Activated CD4-positive, alpha-beta T cell treated with anti-CD3 and anti-CD28 coated beads, Interleukin-2, amount 10 ng/mL, durations not matched to agents 7 days and 5 days (primary cell): ENCODE measurements at regions not wholly inside any gene's neighbourhood (a gene's known extent, or its start where the extent isn't known, plus 50 kb on each side); places are given as distances from the start of the nearest gene placed in this dataset.
"Not testable (repeated sequence)": the region's sequence is repeated elsewhere in the genome, so short reads cannot be mapped to it uniquely, and the experiment has no call there.

Experiments used
- CTCF ChIA-PET: fragments of 350-600 bp; sonication (Branson Sonifier 250); formaldehyde crosslinking; loops from one replicate; lab custom pipeline; 2021; ENCODE audit warnings: antibody characterized with exemption; lab: Charles Lee
- POLR2A ChIA-PET: fragments of 350-600 bp; sonication (Branson Sonifier 250); formaldehyde crosslinking; loops from one replicate; lab custom pipeline; 2021; ENCODE audit warnings: antibody characterized with exemption; lab: Charles Lee
- DNase-seq: peaks from one replicate; pipeline ENCODE4 v3.0.0-alpha.2; 2020
- H3K27ac Mint-ChIP-seq: one replicate; pipeline ENCODE4 v1.8.0; 2021; ENCODE audit warnings: mild to moderate bottlenecking, moderate library complexity, mixed read lengths
- H3K27me3 Mint-ChIP-seq: one replicate; pipeline ENCODE4 v1.8.0; 2021; ENCODE audit warnings: mixed read lengths
- H3K36me3 Mint-ChIP-seq: one replicate; pipeline ENCODE4 v1.8.0; 2021; ENCODE audit warnings: low read depth, mixed read lengths
- H3K4me1 Mint-ChIP-seq: one replicate; pipeline ENCODE4 v1.8.0; 2021; ENCODE audit warnings: mixed read lengths
- H3K4me3 Mint-ChIP-seq: one replicate; pipeline ENCODE4 v1.8.0; 2021; ENCODE audit warnings: mild to moderate bottlenecking, moderate library complexity, mixed read lengths
- H3K9me3 Mint-ChIP-seq: one replicate; pipeline ENCODE4 v1.8.0; 2021; ENCODE audit warnings: mixed read lengths

DNA sequence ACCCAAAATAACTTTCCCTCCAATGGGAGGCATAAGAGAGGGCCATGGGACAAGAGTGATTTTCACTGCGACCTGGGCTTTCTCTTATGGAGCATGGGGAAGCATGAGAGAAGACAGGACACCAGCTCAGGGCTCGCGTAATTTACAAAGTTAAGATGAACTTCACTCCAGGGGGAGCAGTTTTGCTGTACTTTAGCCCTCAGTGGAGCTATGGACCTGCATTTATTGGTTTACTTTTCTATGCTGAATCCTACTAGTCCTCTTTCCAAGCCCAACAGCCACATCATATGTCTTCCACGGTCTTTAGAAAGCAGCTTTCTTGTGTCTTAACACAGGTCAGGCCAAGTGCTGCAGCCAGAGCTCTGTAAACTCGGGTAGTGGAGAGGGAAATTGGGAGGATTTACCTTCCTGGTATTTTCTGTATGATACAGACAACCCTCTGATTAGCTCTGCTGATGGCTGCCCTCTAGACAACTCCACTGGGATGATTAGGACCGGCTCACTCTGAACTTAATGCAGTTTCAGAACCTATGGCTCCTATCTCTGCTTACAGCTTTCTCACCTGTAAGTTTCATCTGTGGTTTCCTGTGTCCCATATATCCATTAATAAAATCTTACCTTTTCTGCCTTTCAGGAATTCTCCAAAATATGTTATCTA lies 581.0 kb upstream of the RORB start:
- POLR2A ChIA-PET: no interaction called here
- CTCF ChIA-PET: no interaction called here
- Mint-ChIP-seq H3K27ac (no peak overlapping the region), H3K36me3 (no peaks in the 10 kb centered on the region), H3K27me3 (no peaks in the 10 kb centered on the region), H3K4me1 (no peaks in the 10 kb centered on the region), H3K9me3 (no peaks in the 10 kb centered on the region), H3K4me3 (no peak overlapping the region)
- DNase-seq: no peak

DNA sequence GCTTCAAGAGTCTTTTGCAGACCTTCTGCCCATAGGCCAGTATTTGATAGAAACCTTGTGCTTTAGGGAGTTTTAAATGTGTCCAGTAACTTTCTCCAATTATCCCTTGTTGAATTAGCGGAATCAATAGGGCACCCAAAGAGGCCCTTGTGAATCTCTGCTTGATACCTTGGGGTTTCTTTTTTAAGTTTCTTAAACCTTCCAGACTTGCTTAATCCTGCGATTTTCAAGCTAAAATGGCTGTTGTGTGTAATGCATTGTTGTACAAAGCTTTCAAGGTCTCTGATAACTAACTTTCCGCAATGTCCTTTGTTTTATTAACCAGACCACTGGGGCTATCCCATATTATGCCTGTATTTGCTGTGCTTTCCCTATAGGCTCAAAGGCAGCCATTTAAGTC lies 577.4 kb upstream of the RORB start:
- Mint-ChIP-seq H3K4me3 (no peak overlapping the region), H3K4me1 (no peaks in the 10 kb centered on the region), H3K27ac (no peak overlapping the region), H3K27me3 (no peaks in the 10 kb centered on the region), H3K36me3 (no peaks in the 10 kb centered on the region), H3K9me3 (no peaks in the 10 kb centered on the region)
- POLR2A ChIA-PET: no interaction called here
- no peak for DNase-seq
- CTCF ChIA-PET: no interaction called here

DNA sequence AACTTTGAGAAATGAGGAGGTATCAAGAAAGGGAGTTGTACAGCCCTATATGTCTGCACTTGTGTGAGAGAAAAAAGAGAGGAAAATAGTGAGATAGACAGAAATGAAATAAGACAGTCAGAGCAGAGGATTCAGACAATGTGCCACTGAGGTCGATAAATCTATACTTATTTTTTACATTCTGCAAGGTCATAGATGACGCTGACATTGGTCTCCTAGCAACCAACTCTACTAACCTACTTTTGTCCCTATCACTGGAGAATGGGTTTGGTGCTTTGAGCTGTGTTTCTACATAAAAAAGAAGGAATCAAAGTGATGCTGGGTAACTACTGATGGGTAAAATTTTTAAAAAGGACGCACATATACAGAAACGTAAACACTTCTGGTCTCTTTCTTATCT lies 573.3 kb upstream of the RORB start:
- Mint-ChIP-seq H3K4me3 (no peak overlapping the region), H3K9me3 (no peaks in the 10 kb centered on the region), H3K4me1 (no peaks in the 10 kb centered on the region), H3K27me3 (no peaks in the 10 kb centered on the region), H3K36me3 (no peaks in the 10 kb centered on the region), H3K27ac (no peak overlapping the region)
- no peak for DNase-seq
- CTCF ChIA-PET: no interaction called here
- POLR2A ChIA-PET: no interaction called here

DNA sequence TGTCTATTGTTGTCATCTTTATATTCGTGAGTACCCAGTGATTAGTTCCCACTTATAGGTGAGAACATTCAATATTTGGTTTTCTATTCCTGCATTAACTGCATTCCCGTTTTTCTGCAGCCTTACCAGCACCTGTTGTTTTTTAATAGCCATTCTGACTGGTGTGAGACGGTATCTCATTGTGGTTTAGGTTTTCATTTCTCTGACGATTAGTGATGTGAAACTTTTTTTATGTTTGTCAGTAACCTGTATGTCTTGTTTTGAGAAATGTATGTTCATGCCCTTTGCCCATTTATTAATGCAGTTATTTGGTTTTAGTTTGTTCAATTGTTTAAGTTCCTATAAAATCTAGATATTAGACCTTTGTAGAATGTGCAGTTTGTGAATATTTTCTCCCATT lies 546.0 kb upstream of the RORB start:
- no peaks in the 10 kb centered on the region for H3K4me1 Mint-ChIP-seq
- POLR2A ChIA-PET: no interaction called here
- no peak overlapping the region for H3K4me3 Mint-ChIP-seq
- no peak for DNase-seq
- CTCF ChIA-PET: no interaction called here
- H3K27me3 Mint-ChIP-seq: no peaks in the 10 kb centered on the region
- no peak overlapping the region for H3K27ac Mint-ChIP-seq
- H3K9me3 Mint-ChIP-seq: peaks cover 3% of the 10 kb centered on the region
- no peaks in the 10 kb centered on the region for H3K36me3 Mint-ChIP-seq

DNA sequence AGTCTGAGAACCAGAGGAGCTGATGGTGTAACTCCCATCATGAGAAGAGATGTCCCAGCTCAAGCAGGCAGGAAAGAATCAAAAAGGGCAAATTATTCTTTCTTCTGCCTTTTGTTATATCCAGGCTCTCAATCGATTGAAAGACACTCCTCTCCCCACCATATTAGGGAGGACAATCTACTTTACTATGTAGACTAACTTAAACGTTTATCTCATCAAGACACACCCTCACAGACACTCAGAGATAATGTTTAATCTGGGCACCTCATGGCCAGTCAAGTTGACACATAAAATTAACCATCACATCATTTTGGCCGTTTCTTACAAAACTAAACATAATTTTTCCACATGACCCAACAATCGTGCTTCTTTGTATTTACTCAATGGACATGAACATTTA lies 534.3 kb upstream of the RORB start:
- Mint-ChIP-seq H3K9me3 (peaks cover 2% of the 10 kb centered on the region), H3K36me3 (no peaks in the 10 kb centered on the region), H3K27me3 (no peaks in the 10 kb centered on the region), H3K27ac (no peak overlapping the region), H3K4me1 (no peaks in the 10 kb centered on the region), H3K4me3 (no peak overlapping the region)
- DNase-seq: no peak
- POLR2A ChIA-PET: no interaction called here
- CTCF ChIA-PET: no interaction called here

DNA sequence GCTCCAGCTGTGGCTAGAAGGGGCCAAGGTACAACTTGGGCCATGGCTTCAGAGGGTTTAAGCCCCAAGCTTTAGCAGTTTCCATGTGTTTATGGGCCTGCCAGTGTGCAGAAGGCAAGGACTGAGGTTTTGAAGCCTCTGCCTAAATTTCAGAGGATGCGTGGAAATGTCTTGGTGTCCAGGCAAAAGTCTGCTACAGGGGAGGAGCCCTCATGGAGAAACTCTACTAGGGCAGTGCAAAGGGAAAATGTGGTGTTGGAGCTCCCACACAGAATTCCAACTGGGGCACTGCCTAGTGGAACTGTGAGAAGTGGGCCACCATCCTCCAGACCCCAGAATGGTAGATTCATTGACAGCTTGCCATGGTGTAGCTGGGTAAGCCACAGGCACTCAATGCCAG lies 527.2 kb upstream of the RORB start:
- Mint-ChIP-seq H3K36me3 (no peaks in the 10 kb centered on the region), H3K4me3 (no peak overlapping the region), H3K27me3 (no peaks in the 10 kb centered on the region), H3K27ac (no peak overlapping the region), H3K9me3 (peaks cover 11% of the 10 kb centered on the region), H3K4me1 (no peaks in the 10 kb centered on the region)
- POLR2A ChIA-PET: no interaction called here
- no peak for DNase-seq
- CTCF ChIA-PET: no interaction called here

DNA sequence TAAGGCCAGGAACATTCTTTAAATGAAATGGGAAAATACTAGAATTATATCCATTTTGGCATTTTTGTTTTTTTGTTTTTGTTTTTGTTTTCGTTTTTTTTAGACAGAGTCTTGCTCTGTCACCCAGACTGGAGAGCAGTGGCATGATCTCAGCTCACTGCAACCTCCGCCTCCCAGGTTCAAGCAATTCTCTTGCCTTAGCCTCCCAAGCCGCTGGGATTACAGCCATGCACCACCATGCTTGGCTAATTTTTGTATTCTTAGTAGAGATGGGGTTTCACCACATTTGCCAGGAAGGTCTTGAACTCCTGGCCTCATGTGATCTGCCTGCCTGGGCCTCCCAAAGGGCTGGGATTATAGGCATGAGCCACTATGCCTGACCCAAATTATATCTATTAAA lies 520.7 kb upstream of the RORB start:
- H3K36me3 Mint-ChIP-seq, H3K4me3 Mint-ChIP-seq, H3K27ac Mint-ChIP-seq, DNase-seq, H3K9me3 Mint-ChIP-seq, CTCF ChIA-PET, H3K4me1 Mint-ChIP-seq, POLR2A ChIA-PET, H3K27me3 Mint-ChIP-seq: not testable (repeated sequence)

DNA sequence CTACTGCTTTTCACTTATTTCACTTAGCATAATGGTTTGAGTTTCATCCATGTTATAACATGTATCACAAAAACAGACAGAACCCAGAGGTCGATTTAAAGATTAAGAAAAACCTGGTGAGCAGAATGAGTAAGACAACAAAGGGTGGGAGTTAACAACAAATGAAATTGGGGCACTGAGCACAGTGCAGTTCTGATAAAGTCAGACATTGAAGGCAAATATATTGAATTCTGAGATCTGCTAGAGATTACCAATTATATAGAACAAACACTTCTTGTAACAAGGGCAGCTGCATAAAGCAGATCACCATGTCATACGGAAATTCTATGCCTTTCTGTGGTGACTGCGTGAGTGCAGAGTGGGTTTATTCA lies 517.3 kb upstream of the RORB start:
- Mint-ChIP-seq H3K36me3 (no peaks in the 10 kb centered on the region), H3K27ac (no peak overlapping the region), H3K4me1 (no peaks in the 10 kb centered on the region), H3K4me3 (no peak overlapping the region), H3K9me3 (no peaks in the 10 kb centered on the region), H3K27me3 (no peaks in the 10 kb centered on the region)
- DNase-seq: no peak
- CTCF ChIA-PET: no interaction called here
- POLR2A ChIA-PET: no interaction called here

DNA sequence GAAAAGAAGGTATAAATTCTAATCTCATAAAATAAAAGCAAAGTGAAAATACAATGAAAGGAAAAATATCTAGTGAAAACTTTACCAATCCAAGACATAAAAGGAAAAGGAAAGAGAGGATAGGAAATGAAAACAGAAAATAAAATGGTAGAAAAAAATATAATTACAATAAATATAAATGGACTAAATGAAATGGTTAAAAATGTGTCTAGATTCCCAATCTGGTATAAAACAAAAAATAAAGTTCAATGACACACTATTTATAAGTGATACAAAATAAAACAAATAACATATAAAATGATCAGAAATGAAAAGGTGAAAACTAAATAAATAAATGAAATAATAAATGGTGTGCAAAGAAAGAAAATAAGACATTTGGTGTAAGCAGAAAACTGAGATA lies 516.4 kb upstream of the RORB start:
- ChIA-PET POLR2A (no interaction called here), CTCF (no interaction called here)
- H3K4me3 Mint-ChIP-seq: no peak overlapping the region
- H3K9me3 Mint-ChIP-seq: no peaks in the 10 kb centered on the region
- H3K4me1 Mint-ChIP-seq: no peaks in the 10 kb centered on the region
- no peaks in the 10 kb centered on the region for H3K36me3 Mint-ChIP-seq
- DNase-seq: no peak
- H3K27ac Mint-ChIP-seq: no peak overlapping the region
- H3K27me3 Mint-ChIP-seq: no peaks in the 10 kb centered on the region

DNA sequence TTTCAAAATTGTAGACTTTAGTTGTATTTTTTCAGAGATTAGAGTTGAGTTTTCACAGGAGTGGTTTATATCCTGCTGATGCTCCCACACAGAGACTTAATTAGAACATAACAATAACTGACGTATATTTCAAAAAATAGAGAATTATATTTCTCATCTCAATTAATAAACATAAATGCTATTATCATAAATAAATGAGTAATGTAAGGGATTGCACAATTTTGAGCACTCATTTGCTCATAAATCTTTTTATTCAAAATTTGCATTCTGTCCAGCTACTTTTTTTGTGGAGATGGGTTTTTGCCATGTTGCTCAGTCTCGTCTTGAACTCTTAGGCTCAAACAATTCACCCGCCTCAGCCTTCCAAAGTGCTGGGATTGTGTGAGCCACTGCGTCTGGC lies 515.7 kb upstream of the RORB start:
- H3K36me3 Mint-ChIP-seq: no peaks in the 10 kb centered on the region
- ChIA-PET CTCF (no interaction called here), POLR2A (no interaction called here)
- no peak overlapping the region for H3K4me3 Mint-ChIP-seq
- H3K9me3 Mint-ChIP-seq: no peaks in the 10 kb centered on the region
- H3K4me1 Mint-ChIP-seq: no peaks in the 10 kb centered on the region
- H3K27ac Mint-ChIP-seq: no peak overlapping the region
- no peak for DNase-seq
- H3K27me3 Mint-ChIP-seq: no peaks in the 10 kb centered on the region

DNA sequence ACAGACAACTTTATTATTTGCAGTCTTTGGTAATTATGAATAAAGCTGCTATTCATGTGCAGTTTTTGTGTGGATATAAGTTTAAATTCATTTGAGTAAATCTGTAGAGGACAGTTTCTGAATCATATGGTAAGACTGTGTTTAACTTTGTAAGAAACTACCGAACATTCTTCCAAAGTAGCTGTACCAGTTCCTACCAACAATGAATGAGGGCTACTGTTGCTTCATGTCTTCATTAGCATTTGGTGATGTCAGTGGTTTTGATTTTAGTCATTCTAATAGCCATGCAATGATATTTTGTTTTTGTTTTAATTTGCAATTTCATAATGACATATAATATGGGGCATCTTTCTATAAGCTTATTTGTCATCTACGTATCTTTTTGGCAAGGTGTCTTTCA lies 501.3 kb upstream of the RORB start:
- ChIA-PET POLR2A (no interaction called here), CTCF (no interaction called here)
- no peaks in the 10 kb centered on the region for H3K27me3 Mint-ChIP-seq

DNA sequence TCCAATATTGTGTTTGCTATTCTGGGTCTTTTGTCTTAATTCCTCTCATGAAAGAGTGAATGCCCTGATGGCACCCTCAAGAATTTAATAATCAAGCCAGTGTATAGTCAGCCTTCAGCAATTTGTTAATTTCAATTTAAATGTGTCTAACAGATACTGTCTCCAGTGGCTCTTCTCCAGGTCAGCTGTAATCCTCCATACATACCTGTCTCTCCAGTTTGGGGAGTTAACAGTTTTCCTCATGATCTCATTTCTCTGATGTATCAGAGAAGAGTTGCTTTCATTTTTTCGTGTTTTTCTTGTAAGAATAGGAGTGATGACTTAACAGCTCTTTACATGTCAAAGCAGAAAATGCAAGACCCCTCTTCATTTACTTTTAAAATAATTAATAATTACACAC lies 500.3 kb upstream of the RORB start:
- CTCF ChIA-PET: no interaction called here
- no peaks in the 10 kb centered on the region for H3K4me1 Mint-ChIP-seq
- no peak overlapping the region for H3K27ac Mint-ChIP-seq
- POLR2A ChIA-PET: no interaction called here
- no peaks in the 10 kb centered on the region for H3K9me3 Mint-ChIP-seq
- H3K4me3 Mint-ChIP-seq: no peak overlapping the region
- DNase-seq: no peak
- H3K36me3 Mint-ChIP-seq: no peaks in the 10 kb centered on the region
- no peaks in the 10 kb centered on the region for H3K27me3 Mint-ChIP-seq

More for the DNA sequence above, 501.3 kb upstream of the RORB start:
- DNase-seq: no peak
- Mint-ChIP-seq H3K36me3 (no peaks in the 10 kb centered on the region), H3K4me3 (no peak overlapping the region), H3K27ac (no peak overlapping the region), H3K4me1 (no peaks in the 10 kb centered on the region), H3K9me3 (no peaks in the 10 kb centered on the region)

DNA sequence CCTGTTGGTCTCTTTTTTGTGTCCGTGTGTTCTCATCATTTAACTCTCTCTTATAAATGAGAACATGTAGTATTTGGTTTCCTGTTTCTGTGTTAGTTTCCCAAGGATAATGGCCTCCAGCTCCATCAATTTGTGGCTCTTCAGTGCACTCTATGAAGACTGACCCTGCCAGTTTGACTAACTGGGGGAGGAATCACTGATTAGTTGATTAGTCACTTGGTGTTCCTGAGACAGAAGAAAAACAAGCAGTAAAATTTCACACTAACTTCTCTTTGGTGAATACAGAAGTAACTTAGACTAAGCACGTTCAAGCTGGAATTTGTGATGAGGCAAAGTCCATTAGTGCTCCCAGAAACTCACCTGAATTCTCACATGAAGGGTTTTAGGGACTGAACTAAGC lies 495.8 kb upstream of the RORB start:
- H3K4me1 Mint-ChIP-seq: no peaks in the 10 kb centered on the region
- H3K27me3 Mint-ChIP-seq: no peaks in the 10 kb centered on the region
- CTCF ChIA-PET: no interaction called here
- no peak overlapping the region for H3K27ac Mint-ChIP-seq
- H3K9me3 Mint-ChIP-seq: no peaks in the 10 kb centered on the region
- H3K36me3 Mint-ChIP-seq: no peaks in the 10 kb centered on the region
- DNase-seq: no peak
- no peak overlapping the region for H3K4me3 Mint-ChIP-seq
- POLR2A ChIA-PET: no interaction called here

DNA sequence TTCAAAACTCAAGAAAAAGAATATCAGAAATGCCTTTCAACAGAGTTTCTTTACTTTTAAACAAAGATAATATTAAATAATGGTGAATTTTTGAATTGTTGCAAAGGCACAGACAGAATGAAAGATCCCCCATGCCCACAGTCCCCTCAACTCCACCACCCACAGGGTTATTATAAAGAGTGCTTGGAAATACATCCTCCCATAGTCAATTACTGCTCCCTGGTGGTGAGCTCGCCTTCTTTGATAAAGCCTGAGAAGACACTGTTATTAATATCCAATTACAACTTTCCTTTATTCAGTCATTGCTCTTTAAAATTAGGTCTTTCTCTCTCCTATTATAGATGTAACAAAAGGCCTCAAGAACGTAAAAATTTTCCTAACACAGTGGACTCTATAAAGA lies 490.2 kb upstream of the RORB start:
- H3K4me1 Mint-ChIP-seq: no peaks in the 10 kb centered on the region
- H3K4me3 Mint-ChIP-seq: no peak overlapping the region
- ChIA-PET CTCF (no interaction called here), POLR2A (no interaction called here)
- H3K9me3 Mint-ChIP-seq: no peaks in the 10 kb centered on the region
- H3K27me3 Mint-ChIP-seq: no peaks in the 10 kb centered on the region
- DNase-seq: no peak
- no peaks in the 10 kb centered on the region for H3K36me3 Mint-ChIP-seq
- H3K27ac Mint-ChIP-seq: no peak overlapping the region
